ENCODE measurements at regions not wholly inside any gene's neighbourhood (a gene's known extent, or its start where the extent isn't known, plus 50 kb on each side); places are given as distances from the start of the nearest gene placed in this dataset.
"Not testable (repeated sequence)": the region's sequence is repeated elsewhere in the genome, so short reads cannot be mapped to it uniquely, and the experiment has no call there.

GRCh38 chr4:188287169-188287894 lies 148.1 kb downstream of the TRIML1 start:
- no peak for DNase-seq

- DNase-seq, result no peak
These were observed 150.4 kb downstream of the TRIML1 start for GRCh38 chr4:188289531-188290125.

- no peak for DNase-seq
These were observed 156.7 kb downstream of the TRIML1 start for GRCh38 chr4:188295899-188296298.

- no peak for DNase-seq
These were observed 157.1 kb downstream of the TRIML1 start for GRCh38 chr4:188296331-188296730.

- DNase-seq, result no peak
These were observed 158.6 kb downstream of the TRIML1 start for GRCh38 chr4:188297873-188298272.

- DNase-seq, result no peak
These were observed 159.9 kb downstream of the TRIML1 start for GRCh38 chr4:188299161-188299560.

- DNase-seq, result no peak
These were observed 161.1 kb downstream of the TRIML1 start for GRCh38 chr4:188300385-188300784.

- no peak for DNase-seq
These were observed 166.4 kb downstream of the TRIML1 start for GRCh38 chr4:188305690-188306089.

GRCh38 chr4:188307591-188307990 lies 168.3 kb downstream of the TRIML1 start:
- DNase-seq, result no peak

- no peak for DNase-seq
These were observed 168.9 kb downstream of the TRIML1 start for GRCh38 chr4:188308142-188308541.

GRCh38 chr4:188316391-188316790 lies 177.2 kb downstream of the TRIML1 start:
- peak; percentile 45 for DNase-seq

GRCh38 chr4:188328966-188329365 lies 189.7 kb downstream of the TRIML1 start:
- no peak for DNase-seq

- DNase-seq, result no peak
These were observed 190.3 kb downstream of the TRIML1 start for GRCh38 chr4:188329521-188329920.

- no peak for DNase-seq
These were observed 193.0 kb downstream of the TRIML1 start for GRCh38 chr4:188332265-188332664.

- no peak for DNase-seq
These were observed 197.7 kb downstream of the TRIML1 start for GRCh38 chr4:188336891-188337290.

- no peak for DNase-seq
These were observed 202.2 kb downstream of the TRIML1 start for GRCh38 chr4:188341428-188341827.

GRCh38 chr4:188346171-188346809 lies 207.0 kb downstream of the TRIML1 start:
- DNase-seq, result no peak

- DNase-seq, result no peak
These were observed 208.1 kb downstream of the TRIML1 start for GRCh38 chr4:188347339-188347738.

- not testable (repeated sequence) for DNase-seq
These were observed 210.3 kb downstream of the TRIML1 start for GRCh38 chr4:188349569-188349968.

GRCh38 chr4:188363196-188363595 lies 224.0 kb downstream of the TRIML1 start:
- no peak for DNase-seq

- DNase-seq, result no peak
These were observed 231.5 kb downstream of the TRIML1 start for GRCh38 chr4:188370777-188371176.

- DNase-seq, result no peak
These were observed 232.8 kb downstream of the TRIML1 start for GRCh38 chr4:188372058-188372457.

GRCh38 chr4:188372829-188373228 lies 233.6 kb downstream of the TRIML1 start:
- peak; percentile 17 for DNase-seq
